Peyer's patch (tissue), 4 donors: ENCODE measurements at regions not wholly inside any gene's neighbourhood (a gene's known extent, or its start where the extent isn't known, plus 50 kb on each side); places are given as distances from the start of the nearest gene placed in this dataset.

Experiments used
- DNase-seq, 3 donors: peaks; one replicate each; pipeline ENCODE4 v3.0.0-alpha.2; 2017 to 2019
- H3K27ac ChIP-seq, 4 donors: fragments of 200-600 bp; sonication (generic); one replicate each; pipeline ENCODE4 v1.5.1; 2016 to 2019
- H3K27me3 ChIP-seq, 2 donors: fragments of 200-600 bp; sonication (generic); one replicate each; pipeline ENCODE4 v1.5.1; 2019
- H3K36me3 ChIP-seq, 3 donors: fragments of 200-600 bp; sonication (generic); one replicate each; pipeline ENCODE4 v1.5.1; 2016 to 2019
- H3K4me1 ChIP-seq, 4 donors: fragments of 200-600 bp; sonication (generic); one replicate each; pipeline ENCODE4 v1.5.1; 2016 to 2019
- H3K4me3 ChIP-seq, 4 donors: fragments of 200-600 bp; sonication (generic); 1 replicate in 3 of 4; 2 replicates in 1 of 4; pipeline ENCODE4 v1.5.1; 2016 to 2019; ENCODE audit warnings: mild to moderate bottlenecking in 1 of 4
- H3K9me3 ChIP-seq, 4 donors: fragments of 200-600 bp; sonication (generic); one replicate each; pipeline ENCODE4 v1.5.1; 2016 to 2019; ENCODE audit warnings: mild to moderate bottlenecking in 1 of 4
- CTCF ChIP-seq, 6 experiments: fragments of 450-650 bp in 4 of 6; fragments of 200-600 bp in 2 of 6; sonication (generic) in 1 of 6; IDR thresholded peaks; one replicate each; pipeline ENCODE4 v1.5.1; 2017 to 2019; ENCODE audit warnings: antibody characterized with exemption in 6 of 6, mild to moderate bottlenecking in 3 of 6, moderate library complexity in 1 of 6
- POLR2A ChIP-seq, 2 donors: fragments of 450-650 bp; IDR thresholded peaks; one replicate each; pipeline ENCODE4 v1.5.1; 2017; ENCODE audit warnings: antibody characterized with exemption in 2 of 2, mild to moderate bottlenecking in 2 of 2, moderate library complexity in 2 of 2

DNA sequence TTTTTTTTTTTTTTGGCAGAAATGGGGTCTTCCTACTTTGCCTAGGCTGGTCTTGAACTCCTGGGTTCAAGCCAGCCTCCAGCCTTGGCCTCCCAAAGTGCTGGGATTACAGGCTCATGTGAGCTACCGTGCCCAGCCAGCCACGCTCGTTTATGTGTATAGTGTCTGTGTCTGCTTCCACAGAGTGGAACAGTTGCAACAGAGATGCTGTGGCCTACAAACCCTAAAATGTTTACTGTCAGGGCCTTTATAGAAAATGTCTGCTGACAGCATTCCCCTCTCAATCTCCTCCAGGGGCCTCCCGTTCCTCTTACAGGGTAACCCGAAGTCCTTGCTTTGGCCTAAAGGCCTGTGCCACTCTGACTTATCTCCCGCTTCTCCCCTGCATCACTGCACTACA lies 87.6 kb upstream of the LEP start:
- H3K36me3 ChIP-seq = no peaks in the 10 kb centered on the region
- no peak overlapping the region for H3K27ac ChIP-seq
- TF ChIP-seq POLR2A (IDR thresholded peaks at IDR 0.05) = no peak
- no peak for TF ChIP-seq CTCF (IDR thresholded peaks at IDR 0.05)
- no peak overlapping the region for H3K4me3 ChIP-seq
- no peak for DNase-seq
- H3K27me3 ChIP-seq = no peaks in the 10 kb centered on the region
- no peaks in the 10 kb centered on the region for H3K4me1 ChIP-seq
- H3K9me3 ChIP-seq = no peaks in the 10 kb centered on the region

DNA sequence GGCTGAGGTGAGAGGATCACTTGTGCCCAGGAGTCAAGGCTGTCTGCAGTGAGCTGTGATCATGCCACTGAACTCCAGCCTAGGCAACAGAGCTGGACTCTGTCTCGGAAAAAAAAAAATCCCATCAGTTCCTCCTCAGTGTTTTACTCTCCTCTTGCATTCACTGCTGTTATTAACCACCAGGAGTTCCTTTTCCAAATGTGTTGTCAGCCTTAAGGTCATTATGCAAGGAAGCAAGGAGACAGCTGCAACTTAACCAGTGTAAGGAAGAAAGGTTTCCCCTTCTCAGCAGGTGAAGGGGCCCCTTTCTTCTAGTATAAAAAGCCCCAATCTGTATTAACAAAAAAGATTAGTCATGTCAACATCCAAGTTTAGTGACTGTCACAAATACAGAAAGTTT lies 86.6 kb upstream of the LEP start:
- Histone ChIP-seq H3K27ac (no peak overlapping the region), H3K27me3 (no peaks in the 10 kb centered on the region), H3K4me1 (no peaks in the 10 kb centered on the region), H3K4me3 (no peak overlapping the region), H3K36me3 (no peaks in the 10 kb centered on the region), H3K9me3 (no peaks in the 10 kb centered on the region)
- no peak for DNase-seq
- no peak for TF ChIP-seq CTCF (IDR thresholded peaks at IDR 0.05)
- TF ChIP-seq POLR2A (IDR thresholded peaks at IDR 0.05) = no peak

- Histone ChIP-seq H3K27me3 (no peaks in the 10 kb centered on the region), H3K4me3 (no peak overlapping the region), H3K27ac (no peak overlapping the region), H3K9me3 (no peaks in the 10 kb centered on the region), H3K36me3 (no peaks in the 10 kb centered on the region), H3K4me1 (no peaks in the 10 kb centered on the region)
- DNase-seq = no peak
- TF ChIP-seq POLR2A (IDR thresholded peaks at IDR 0.05) (no peak), CTCF (IDR thresholded peaks at IDR 0.05) (no peak)
These were observed 85.9 kb upstream of the LEP start for GRCh38 chr7:128155100-128155740.

- no peak overlapping the region for H3K4me3 ChIP-seq
- H3K27me3 ChIP-seq = no peaks in the 10 kb centered on the region
- no peak for DNase-seq
- H3K9me3 ChIP-seq = no peaks in the 10 kb centered on the region
- no peak overlapping the region for H3K27ac ChIP-seq
- TF ChIP-seq CTCF (IDR thresholded peaks at IDR 0.05) = no peak
- TF ChIP-seq POLR2A (IDR thresholded peaks at IDR 0.05) = no peak
- H3K4me1 ChIP-seq = no peaks in the 10 kb centered on the region
- H3K36me3 ChIP-seq = no peaks in the 10 kb centered on the region
These were observed 83.2 kb upstream of the LEP start for GRCh38 chr7:128157906-128158305.

- Histone ChIP-seq H3K4me1 (no peaks in the 10 kb centered on the region), H3K4me3 (no peak overlapping the region), H3K27me3 (no peaks in the 10 kb centered on the region), H3K9me3 (no peaks in the 10 kb centered on the region), H3K27ac (no peak overlapping the region), H3K36me3 (no peaks in the 10 kb centered on the region)
- TF ChIP-seq POLR2A (IDR thresholded peaks at IDR 0.05) (no peak), CTCF (IDR thresholded peaks at IDR 0.05) (no peak)
- no peak for DNase-seq
These were observed 82.7 kb upstream of the LEP start for GRCh38 chr7:128158370-128158769.

GRCh38 chr7:128160296-128160695 lies 80.8 kb upstream of the LEP start:
- Histone ChIP-seq H3K36me3 (no peaks in the 10 kb centered on the region), H3K27me3 (no peaks in the 10 kb centered on the region), H3K4me3 (no peak overlapping the region), H3K9me3 (peaks cover 0 to under 1% (median 0%) of the 10 kb centered on the region in 4 donors), H3K4me1 (no peaks in the 10 kb centered on the region), H3K27ac (no peak overlapping the region)
- no peak for DNase-seq
- no peak for TF ChIP-seq CTCF (IDR thresholded peaks at IDR 0.05)
- no peak for TF ChIP-seq POLR2A (IDR thresholded peaks at IDR 0.05)
